ENCODE measurements at regions not wholly inside any gene's neighbourhood (a gene's known extent, or its start where the extent isn't known, plus 50 kb on each side); places are given as distances from the start of the nearest gene placed in this dataset.
"Not testable (repeated sequence)": the region's sequence is repeated elsewhere in the genome, so short reads cannot be mapped to it uniquely, and the experiment has no call there.

- H3K36me3 Mint-ChIP-seq (ENCODE audit: low read depth), result no peaks in the 10 kb centered on the region
- no peaks in the 10 kb centered on the region for H3K4me1 Mint-ChIP-seq (ENCODE audit: low read depth)
- DNase-seq (ENCODE audit: low spot score), result no peak
- no peak overlapping the region for H3K27ac Mint-ChIP-seq
- H3K9me3 Mint-ChIP-seq, result no peaks in the 10 kb centered on the region
- H3K4me3 Mint-ChIP-seq, result no peak overlapping the region
- no peaks in the 10 kb centered on the region for H3K27me3 Mint-ChIP-seq (ENCODE audit: insufficient read depth)
- intact Hi-C loops (cut with micrococcal nuclease), result no loop called here
Observed at GRCh38 chr2:41027095-41027494, 575.2 kb upstream of the SLC8A1 start.

DNA sequence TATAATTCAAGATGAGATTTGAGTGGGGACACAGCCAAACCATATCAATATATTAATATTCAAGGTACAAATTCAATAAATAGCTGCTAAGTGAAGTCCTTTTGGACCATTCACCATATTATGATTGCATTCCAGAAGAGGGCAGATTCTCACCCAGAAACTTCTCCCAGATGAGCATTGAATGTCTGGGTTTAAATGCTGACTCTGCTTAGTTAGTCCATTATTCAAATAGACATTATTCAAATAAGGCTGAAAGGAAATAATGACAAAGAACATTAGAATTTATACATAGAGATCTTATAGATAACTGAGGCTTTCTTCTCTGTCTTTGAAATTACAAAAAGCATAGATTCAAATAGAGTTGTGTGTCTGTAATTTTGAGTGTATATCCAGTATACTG is 579.4 kb upstream of the SLC8A1 start:
- Mint-ChIP-seq H3K36me3 (ENCODE audit: low read depth) (no peaks in the 10 kb centered on the region), H3K27ac (no peak overlapping the region), H3K4me3 (no peak overlapping the region), H3K4me1 (ENCODE audit: low read depth) (no peaks in the 10 kb centered on the region), H3K9me3 (no peaks in the 10 kb centered on the region), H3K27me3 (ENCODE audit: insufficient read depth) (no peaks in the 10 kb centered on the region)
- DNase-seq (ENCODE audit: low spot score), result no peak
- intact Hi-C loops (cut with micrococcal nuclease), result no loop called here

DNA sequence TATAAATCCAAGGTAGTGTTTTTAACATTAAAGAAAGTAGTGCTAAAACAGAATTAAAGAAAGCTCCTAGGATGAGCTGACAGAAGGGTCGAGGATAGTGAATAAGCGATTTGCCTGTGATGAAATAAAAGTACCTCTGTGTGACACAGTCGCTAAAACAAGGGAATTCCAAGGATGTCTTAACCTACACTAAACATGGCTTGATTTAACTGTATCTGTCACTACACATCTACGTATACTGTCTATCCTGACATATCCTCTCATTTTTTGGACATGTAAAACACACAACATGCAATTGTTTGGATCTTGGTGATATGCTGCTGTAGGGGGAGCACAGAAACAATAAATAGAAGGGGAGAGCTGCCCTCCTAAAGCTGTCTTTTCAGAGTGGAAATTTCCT is 580.8 kb upstream of the SLC8A1 start:
- no peak overlapping the region for H3K4me3 Mint-ChIP-seq
- intact Hi-C loops (cut with micrococcal nuclease), result no loop called here
- H3K27me3 Mint-ChIP-seq (ENCODE audit: insufficient read depth), result no peaks in the 10 kb centered on the region
- no peaks in the 10 kb centered on the region for H3K4me1 Mint-ChIP-seq (ENCODE audit: low read depth)
- DNase-seq (ENCODE audit: low spot score), result no peak
- no peak overlapping the region for H3K27ac Mint-ChIP-seq
- H3K9me3 Mint-ChIP-seq, result no peaks in the 10 kb centered on the region
- H3K36me3 Mint-ChIP-seq (ENCODE audit: low read depth), result no peaks in the 10 kb centered on the region

DNA sequence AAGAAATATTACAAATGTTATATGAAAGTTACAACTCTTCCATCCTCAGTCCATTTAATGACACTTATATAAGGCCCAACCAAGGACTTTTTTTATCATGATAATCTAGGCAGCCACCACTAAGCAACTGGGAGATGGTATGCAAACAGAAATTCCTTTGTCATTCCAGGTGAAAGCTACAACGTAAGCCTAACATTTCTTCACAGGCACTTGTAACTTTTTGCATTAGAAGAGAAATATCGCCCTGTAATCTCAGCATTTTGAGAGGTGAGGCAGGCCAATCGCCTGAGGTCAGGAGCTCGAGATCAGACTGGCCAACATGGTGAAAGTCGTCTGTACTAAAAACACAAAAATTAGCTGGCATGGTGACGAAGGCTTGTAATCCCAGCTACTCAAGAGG is 581.2 kb upstream of the SLC8A1 start:
- intact Hi-C loops (cut with micrococcal nuclease), result no loop called here
- Mint-ChIP-seq H3K27ac (no peak overlapping the region), H3K9me3 (no peaks in the 10 kb centered on the region), H3K4me1 (ENCODE audit: low read depth) (no peaks in the 10 kb centered on the region), H3K27me3 (ENCODE audit: insufficient read depth) (no peaks in the 10 kb centered on the region), H3K36me3 (ENCODE audit: low read depth) (no peaks in the 10 kb centered on the region), H3K4me3 (no peak overlapping the region)
- DNase-seq (ENCODE audit: low spot score), result no peak

- Mint-ChIP-seq H3K4me3 (no peak overlapping the region), H3K9me3 (no peaks in the 10 kb centered on the region), H3K4me1 (ENCODE audit: low read depth) (no peaks in the 10 kb centered on the region), H3K27ac (no peak overlapping the region), H3K36me3 (ENCODE audit: low read depth) (no peaks in the 10 kb centered on the region), H3K27me3 (ENCODE audit: insufficient read depth) (no peaks in the 10 kb centered on the region)
- DNase-seq (ENCODE audit: low spot score), result no peak
- intact Hi-C loops (cut with micrococcal nuclease), result no loop called here
Observed at GRCh38 chr2:41038408-41038807, 586.5 kb upstream of the SLC8A1 start.

DNA sequence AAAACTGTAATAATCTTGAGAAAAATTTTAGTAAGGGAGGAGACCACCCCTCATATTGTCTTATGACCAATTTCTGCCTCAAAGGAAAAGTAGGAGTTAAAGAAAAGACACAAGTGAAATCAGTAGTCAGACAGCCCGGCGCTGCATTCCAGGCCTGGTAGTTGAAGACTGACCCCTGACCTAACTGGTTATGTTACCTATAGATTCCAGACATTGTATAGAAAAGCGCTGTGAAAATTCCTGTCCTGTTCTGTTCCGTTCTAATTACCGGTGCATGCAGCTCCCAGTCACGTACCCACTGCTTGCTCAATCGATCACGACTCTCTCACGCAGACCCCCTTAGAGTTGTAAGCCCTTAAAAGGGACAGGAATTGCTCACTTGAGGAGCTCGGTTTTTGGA is 587.9 kb upstream of the SLC8A1 start:
- H3K9me3 Mint-ChIP-seq; intact Hi-C loops (cut with micrococcal nuclease); H3K27me3 Mint-ChIP-seq (ENCODE audit: insufficient read depth): not testable (repeated sequence)

GRCh38 chr2:41040782-41041520 is 589.1 kb upstream of the SLC8A1 start:
- intact Hi-C loops (cut with micrococcal nuclease), result no loop called here
- DNase-seq (ENCODE audit: low spot score), result no peak
- Mint-ChIP-seq H3K4me3 (no peak overlapping the region), H3K4me1 (ENCODE audit: low read depth) (no peaks in the 10 kb centered on the region), H3K27ac (no peak overlapping the region), H3K36me3 (ENCODE audit: low read depth) (no peaks in the 10 kb centered on the region), H3K27me3 (ENCODE audit: insufficient read depth) (no peaks in the 10 kb centered on the region), H3K9me3 (no peaks in the 10 kb centered on the region)

More for the DNA sequence above, 587.9 kb upstream of the SLC8A1 start:
- not testable (repeated sequence) for H3K4me1 Mint-ChIP-seq (ENCODE audit: low read depth); DNase-seq (ENCODE audit: low spot score); H3K27ac Mint-ChIP-seq; H3K4me3 Mint-ChIP-seq; H3K36me3 Mint-ChIP-seq (ENCODE audit: low read depth)

DNA sequence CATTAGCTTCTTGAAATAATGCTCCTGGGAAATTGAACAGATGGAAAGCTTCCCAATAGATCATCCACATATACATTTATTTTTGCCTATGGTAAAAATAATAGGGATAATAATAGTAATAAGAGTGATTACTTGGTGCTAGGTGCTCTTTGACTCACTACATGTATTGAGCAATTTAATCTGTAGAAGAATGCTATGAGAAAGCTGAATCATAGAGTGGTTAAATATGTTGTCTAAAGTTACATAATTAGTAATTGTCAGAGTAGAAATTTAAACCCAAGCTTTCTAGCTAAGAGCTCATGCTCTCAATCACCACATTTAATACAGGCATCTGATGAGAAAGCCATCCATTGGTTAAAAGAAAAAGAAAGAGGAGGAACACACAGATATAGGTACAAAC is 590.5 kb upstream of the SLC8A1 start:
- H3K4me3 Mint-ChIP-seq, result no peak overlapping the region
- H3K9me3 Mint-ChIP-seq, result no peaks in the 10 kb centered on the region
- intact Hi-C loops (cut with micrococcal nuclease), result no loop called here

DNA sequence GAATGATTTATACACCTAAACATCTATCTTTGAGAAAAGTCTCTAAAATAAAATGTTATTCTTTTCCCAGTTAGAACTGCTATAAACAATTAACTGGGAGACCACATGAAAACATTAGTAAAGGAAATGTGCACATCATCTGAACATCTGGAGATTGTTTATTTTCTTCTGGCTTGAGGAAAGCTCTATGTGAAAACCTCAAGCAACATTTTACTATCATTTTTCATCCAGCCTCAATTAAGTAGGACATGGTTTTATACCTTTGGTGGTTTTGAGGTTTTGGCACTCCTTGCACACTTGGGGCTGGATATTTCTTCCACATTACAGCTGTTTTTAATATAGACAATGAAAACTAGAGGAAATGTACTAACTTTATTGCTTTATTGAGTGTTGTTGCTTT is 609.5 kb upstream of the SLC8A1 start:
- no peak overlapping the region for H3K27ac Mint-ChIP-seq
- no peaks in the 10 kb centered on the region for H3K9me3 Mint-ChIP-seq
- intact Hi-C loops (cut with micrococcal nuclease), result no loop called here
- no peaks in the 10 kb centered on the region for H3K27me3 Mint-ChIP-seq (ENCODE audit: insufficient read depth)
- no peak for DNase-seq (ENCODE audit: low spot score)
- no peak overlapping the region for H3K4me3 Mint-ChIP-seq
- no peaks in the 10 kb centered on the region for H3K36me3 Mint-ChIP-seq (ENCODE audit: low read depth)
- H3K4me1 Mint-ChIP-seq (ENCODE audit: low read depth), result no peaks in the 10 kb centered on the region

More for the DNA sequence above, 590.5 kb upstream of the SLC8A1 start:
- no peaks in the 10 kb centered on the region for H3K36me3 Mint-ChIP-seq (ENCODE audit: low read depth)
- no peaks in the 10 kb centered on the region for H3K4me1 Mint-ChIP-seq (ENCODE audit: low read depth)
- no peaks in the 10 kb centered on the region for H3K27me3 Mint-ChIP-seq (ENCODE audit: insufficient read depth)
- DNase-seq (ENCODE audit: low spot score), result no peak
- H3K27ac Mint-ChIP-seq, result no peak overlapping the region

GRCh38 chr2:41062336-41062735 is 610.4 kb upstream of the SLC8A1 start:
- Mint-ChIP-seq H3K27me3 (ENCODE audit: insufficient read depth) (no peaks in the 10 kb centered on the region), H3K4me3 (no peak overlapping the region), H3K4me1 (ENCODE audit: low read depth) (no peaks in the 10 kb centered on the region), H3K9me3 (no peaks in the 10 kb centered on the region), H3K36me3 (ENCODE audit: low read depth) (no peaks in the 10 kb centered on the region), H3K27ac (no peak overlapping the region)
- no peak for DNase-seq (ENCODE audit: low spot score)
- intact Hi-C loops (cut with micrococcal nuclease), result no loop called here

DNA sequence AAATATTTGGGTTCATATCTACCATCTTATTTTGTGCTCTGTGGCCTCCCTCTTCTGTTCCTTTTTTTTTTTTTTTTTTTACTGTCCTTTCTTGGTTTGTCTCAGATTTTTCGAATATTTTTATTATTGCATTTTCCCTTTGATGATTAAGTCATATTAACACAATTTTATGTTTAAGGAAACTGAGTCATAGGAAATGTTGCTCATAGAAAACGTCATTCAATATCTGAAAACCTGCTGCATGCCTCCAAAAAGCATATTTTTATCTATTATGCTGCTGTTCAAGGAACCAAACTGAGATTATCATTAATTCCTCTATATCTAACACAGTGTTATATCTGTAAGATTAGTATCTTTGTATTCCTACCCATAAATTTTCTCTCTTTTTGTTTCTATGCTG is 614.3 kb upstream of the SLC8A1 start:
- H3K36me3 Mint-ChIP-seq (ENCODE audit: low read depth), result no peaks in the 10 kb centered on the region
- no peaks in the 10 kb centered on the region for H3K4me1 Mint-ChIP-seq (ENCODE audit: low read depth)
- no peak overlapping the region for H3K4me3 Mint-ChIP-seq

DNA sequence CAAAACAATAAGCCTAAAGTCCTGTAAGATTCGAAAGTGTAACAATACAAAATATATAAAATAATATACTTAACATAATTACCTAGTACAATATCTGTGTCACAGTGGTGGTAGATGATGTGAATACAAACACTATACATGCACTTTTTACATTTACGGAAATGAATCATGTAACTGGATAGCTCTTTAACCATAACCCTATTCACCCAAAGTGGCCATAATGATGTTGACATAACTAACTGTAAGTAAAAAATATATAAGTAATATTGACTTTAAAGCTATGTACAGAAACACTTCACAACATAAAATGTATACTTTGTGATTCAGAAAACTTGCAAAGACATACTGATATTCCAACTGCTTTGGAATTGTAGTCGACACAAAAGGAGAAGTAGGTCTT is 616.9 kb upstream of the SLC8A1 start:
- Mint-ChIP-seq H3K4me3 (no peak overlapping the region), H3K36me3 (ENCODE audit: low read depth) (no peaks in the 10 kb centered on the region), H3K27ac (no peak overlapping the region), H3K4me1 (ENCODE audit: low read depth) (no peaks in the 10 kb centered on the region), H3K9me3 (no peaks in the 10 kb centered on the region), H3K27me3 (ENCODE audit: insufficient read depth) (no peaks in the 10 kb centered on the region)
- DNase-seq (ENCODE audit: low spot score), result no peak
- intact Hi-C loops (cut with micrococcal nuclease), result no loop called here

More for the DNA sequence above, 614.3 kb upstream of the SLC8A1 start:
- no peak for DNase-seq (ENCODE audit: low spot score)
- intact Hi-C loops (cut with micrococcal nuclease), result no loop called here
- Mint-ChIP-seq H3K27me3 (ENCODE audit: insufficient read depth) (no peaks in the 10 kb centered on the region), H3K9me3 (no peaks in the 10 kb centered on the region), H3K27ac (no peak overlapping the region)

DNA sequence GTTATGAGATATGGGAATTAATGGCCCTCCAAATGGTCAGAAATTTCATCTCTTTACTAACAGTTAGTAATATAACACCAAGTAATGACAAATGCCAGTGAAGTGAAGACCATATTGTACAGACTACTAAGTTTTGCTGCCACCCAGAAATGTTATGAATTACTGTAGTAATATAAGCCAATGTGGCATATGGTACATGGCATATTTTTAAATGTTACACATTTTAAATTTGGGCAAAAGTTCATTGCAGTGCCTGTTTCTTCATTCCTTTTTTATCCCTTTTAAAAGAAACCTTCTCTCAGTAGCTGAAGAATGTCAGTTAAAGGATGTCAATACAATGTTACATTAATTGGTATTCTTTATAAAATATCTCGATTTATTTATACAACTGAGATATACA is 626.5 kb upstream of the SLC8A1 start:
- H3K27me3 Mint-ChIP-seq (ENCODE audit: insufficient read depth), result no peaks in the 10 kb centered on the region
- no peak overlapping the region for H3K4me3 Mint-ChIP-seq
- no peak overlapping the region for H3K27ac Mint-ChIP-seq
- H3K4me1 Mint-ChIP-seq (ENCODE audit: low read depth), result no peaks in the 10 kb centered on the region
- intact Hi-C loops (cut with micrococcal nuclease), result no loop called here
- no peak for DNase-seq (ENCODE audit: low spot score)
- H3K9me3 Mint-ChIP-seq, result no peaks in the 10 kb centered on the region
- H3K36me3 Mint-ChIP-seq (ENCODE audit: low read depth), result no peaks in the 10 kb centered on the region

DNA sequence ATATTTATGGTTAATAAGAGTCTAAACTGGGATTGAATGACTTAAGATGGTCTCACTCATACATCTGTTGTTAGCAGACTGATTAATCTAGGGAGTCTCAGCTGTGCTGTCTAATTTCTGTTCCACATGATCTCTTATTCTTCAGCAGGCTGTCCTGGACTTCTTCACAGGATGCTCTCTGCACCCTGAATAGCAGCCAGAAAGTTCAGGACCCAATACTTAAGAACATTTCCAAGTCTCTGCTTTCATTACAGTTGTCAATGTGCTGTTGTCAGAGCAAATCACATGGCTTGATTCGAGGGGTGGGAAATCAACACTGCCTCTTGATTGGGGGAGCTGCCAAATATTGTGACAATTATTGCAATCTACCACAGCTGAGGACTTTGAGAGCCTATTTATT is 627.1 kb upstream of the SLC8A1 start:
- no peaks in the 10 kb centered on the region for H3K4me1 Mint-ChIP-seq (ENCODE audit: low read depth)
- no peak overlapping the region for H3K27ac Mint-ChIP-seq

More for the DNA sequence above, 627.1 kb upstream of the SLC8A1 start:
- no peak for DNase-seq (ENCODE audit: low spot score)
- Mint-ChIP-seq H3K27me3 (ENCODE audit: insufficient read depth) (no peaks in the 10 kb centered on the region), H3K4me3 (no peak overlapping the region), H3K36me3 (ENCODE audit: low read depth) (no peaks in the 10 kb centered on the region), H3K9me3 (no peaks in the 10 kb centered on the region)
- intact Hi-C loops (cut with micrococcal nuclease), result no loop called here

Data from activated T-helper 1 cell treated with anti-CD3 and anti-CD28 coated beads, Interleukin-12 subunit alpha, Interleukin-12 subunit beta, Interleukin-2, Interleukin-4 antibody, amounts not matched to agents 30 ng/mL and 10 ng/mL and 1 ng/mL, durations not matched to agents 14 hours and 24 hours and 36 hours (primary cell).